Mesendoderm (in vitro differentiated cells): ENCODE measurements at regions not wholly inside any gene's neighbourhood (a gene's known extent, or its start where the extent isn't known, plus 50 kb on each side); places are given as distances from the start of the nearest gene placed in this dataset.
"Not testable (repeated sequence)": the region's sequence is repeated elsewhere in the genome, so short reads cannot be mapped to it uniquely, and the experiment has no call there.

Source experiments
- DNase-seq: peaks from one replicate; pipeline ENCODE4 v3.0.0; 2013
- H2AK5ac ChIP-seq: 2 replicates; pipeline ENCODE4 v1.6.1; 2013; ENCODE audit warnings: low read length, inconsistent platforms
- H2BK120ac ChIP-seq: 2 replicates; pipeline ENCODE4 v1.6.1; 2013; ENCODE audit warnings: low read depth, mild to moderate bottlenecking, low read length, moderate library complexity, mixed read lengths
- H2BK15ac ChIP-seq: replicated peaks from 2 replicates; pipeline ENCODE4 v1.6.1; 2013; ENCODE audit warnings: low read depth, mild to moderate bottlenecking, moderate library complexity
- H2BK5ac ChIP-seq: 2 replicates; pipeline ENCODE4 v1.6.1; 2013; ENCODE audit warnings: low read length, inconsistent platforms
- H3K18ac ChIP-seq: 2 replicates; pipeline ENCODE4 v1.6.1; 2013; ENCODE audit warnings: mild to moderate bottlenecking, low read length, mixed read lengths
- H3K23ac ChIP-seq: one replicate; pipeline ENCODE4 v1.6.1; 2013; ENCODE audit warnings: low read length
- H3K27ac ChIP-seq: 2 replicates; pipeline ENCODE4 v1.5.1; 2013; ENCODE audit warnings: low read depth, mild to moderate bottlenecking, inconsistent platforms, low read length, moderate library complexity
- H3K27me3 ChIP-seq: 2 replicates; pipeline ENCODE4 v1.6.1; 2013; ENCODE audit warnings: low read length, control low read depth, mild to moderate bottlenecking, inconsistent platforms; ENCODE audit not compliant: insufficient read depth, poor library complexity
- H3K36me3 ChIP-seq: 2 replicates; pipeline ENCODE4 v1.6.1; 2013; ENCODE audit warnings: low read length, inconsistent platforms; ENCODE audit not compliant: control insufficient read depth, insufficient read depth
- H3K4ac ChIP-seq: one replicate; pipeline ENCODE4 v1.6.1; 2013; ENCODE audit warnings: low read depth, mild to moderate bottlenecking, low read length, moderate library complexity
- H3K4me1 ChIP-seq: 2 replicates; pipeline ENCODE4 v1.6.1; 2013; ENCODE audit warnings: low read depth, low read length, inconsistent platforms; ENCODE audit not compliant: control insufficient read depth
- H3K4me2 ChIP-seq: 2 replicates; pipeline ENCODE4 v1.6.1; 2013; ENCODE audit warnings: low read length
- H3K4me3 ChIP-seq: 2 replicates; pipeline ENCODE4 v1.5.1; 2013; ENCODE audit warnings: mild to moderate bottlenecking, low read length
- H3K56ac ChIP-seq: one replicate; pipeline ENCODE4 v1.6.1; 2013; ENCODE audit warnings: low read length
- H3K79me1 ChIP-seq: 2 replicates; pipeline ENCODE4 v1.6.1; 2013; ENCODE audit warnings: low read length, inconsistent platforms
- H3K79me2 ChIP-seq: 2 replicates; pipeline ENCODE4 v1.6.1; 2013; ENCODE audit warnings: mild to moderate bottlenecking, low read length; ENCODE audit not compliant: control insufficient read depth, insufficient read depth
- H3K9ac ChIP-seq: 2 replicates; pipeline ENCODE4 v1.6.1; 2013; ENCODE audit warnings: low read length, inconsistent platforms
- H4K5ac ChIP-seq: one replicate; pipeline ENCODE4 v1.6.1; 2013; ENCODE audit warnings: low read length
- H4K8ac ChIP-seq: one replicate; pipeline ENCODE4 v1.6.1; 2013; ENCODE audit warnings: low read depth, mild to moderate bottlenecking, control low read depth, low read length, moderate library complexity
- WGBS: extraction: QIAGEN DNeasy Blood & Tissue Kit; methylation state at CpG from one replicate; pipeline ENCODE4 v1.1.7; 2013; ENCODE audit warnings: low lambda C conversion rate, missing lambda C conversion rate; ENCODE audit not compliant: insufficient coverage; ENCODE audit errors: extremely low coverage; 5-methylcytosine and 5-hydroxymethylcytosine counted together

DNA sequence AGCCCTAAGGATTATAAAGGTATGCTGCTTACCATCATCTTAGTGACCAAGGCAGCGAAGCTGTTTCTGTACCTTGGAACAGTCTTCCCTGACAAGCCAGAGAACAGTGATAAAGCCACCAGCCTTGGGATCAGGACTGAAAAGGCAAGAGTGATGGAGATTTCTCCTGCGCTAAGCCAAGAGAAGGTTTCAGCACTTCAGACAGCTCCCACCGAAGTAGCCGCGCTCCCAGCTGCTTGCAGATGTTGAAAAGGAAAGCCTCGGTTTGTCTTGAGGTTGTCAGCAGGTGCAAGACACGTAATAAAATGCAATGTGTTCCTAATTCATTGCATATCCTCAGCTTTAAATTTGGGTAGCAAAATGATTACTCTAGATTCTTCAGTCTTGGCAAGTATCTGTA lies 171.0 kb downstream of the ATP6V0E2 start:
- not testable (repeated sequence) for H3K4me1 ChIP-seq, H2BK5ac ChIP-seq, H3K23ac ChIP-seq, H3K18ac ChIP-seq, H3K36me3 ChIP-seq, H2BK15ac ChIP-seq, H3K27me3 ChIP-seq, H3K4ac ChIP-seq, H3K4me2 ChIP-seq, H3K79me1 ChIP-seq, H3K79me2 ChIP-seq, H2BK120ac ChIP-seq, H3K9ac ChIP-seq, H3K4me3 ChIP-seq, H3K56ac ChIP-seq, H3K27ac ChIP-seq, H2AK5ac ChIP-seq, H4K8ac ChIP-seq, H4K5ac ChIP-seq
- no CpG with 5 or more reads among the region's 7 CpGs for WGBS
- peak; percentile 73 for DNase-seq

DNA sequence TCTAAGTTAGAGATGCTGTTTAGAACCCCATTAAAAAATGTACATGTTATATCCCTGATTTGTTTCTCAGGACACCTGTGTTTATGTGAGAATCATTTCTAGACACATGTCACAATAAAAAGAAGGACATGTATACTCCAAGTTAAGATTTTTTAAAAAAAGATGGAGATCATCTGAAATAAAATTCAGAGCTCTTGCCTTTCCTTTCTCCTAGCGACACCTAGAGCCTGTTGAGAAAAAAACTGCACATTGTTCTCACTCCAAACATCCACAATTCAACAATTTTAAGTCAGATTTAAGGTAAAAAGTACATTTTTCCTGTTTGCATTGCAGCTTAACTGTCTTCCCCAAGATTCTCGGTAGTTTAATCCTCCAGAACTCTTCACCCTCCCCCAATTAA lies 171.8 kb downstream of the ATP6V0E2 start:
- H2BK5ac ChIP-seq, H2AK5ac ChIP-seq, H3K27ac ChIP-seq, H3K36me3 ChIP-seq, H3K4me2 ChIP-seq, H3K4me3 ChIP-seq, H3K27me3 ChIP-seq, H2BK120ac ChIP-seq, DNase-seq, H4K5ac ChIP-seq, H3K4ac ChIP-seq, H3K79me2 ChIP-seq, H3K23ac ChIP-seq, H3K18ac ChIP-seq, H2BK15ac ChIP-seq, H3K79me1 ChIP-seq, H4K8ac ChIP-seq, H3K4me1 ChIP-seq, H3K56ac ChIP-seq, H3K9ac ChIP-seq: not testable (repeated sequence)
- WGBS: no CpG with 5 or more reads among the region's 2 CpGs

DNA sequence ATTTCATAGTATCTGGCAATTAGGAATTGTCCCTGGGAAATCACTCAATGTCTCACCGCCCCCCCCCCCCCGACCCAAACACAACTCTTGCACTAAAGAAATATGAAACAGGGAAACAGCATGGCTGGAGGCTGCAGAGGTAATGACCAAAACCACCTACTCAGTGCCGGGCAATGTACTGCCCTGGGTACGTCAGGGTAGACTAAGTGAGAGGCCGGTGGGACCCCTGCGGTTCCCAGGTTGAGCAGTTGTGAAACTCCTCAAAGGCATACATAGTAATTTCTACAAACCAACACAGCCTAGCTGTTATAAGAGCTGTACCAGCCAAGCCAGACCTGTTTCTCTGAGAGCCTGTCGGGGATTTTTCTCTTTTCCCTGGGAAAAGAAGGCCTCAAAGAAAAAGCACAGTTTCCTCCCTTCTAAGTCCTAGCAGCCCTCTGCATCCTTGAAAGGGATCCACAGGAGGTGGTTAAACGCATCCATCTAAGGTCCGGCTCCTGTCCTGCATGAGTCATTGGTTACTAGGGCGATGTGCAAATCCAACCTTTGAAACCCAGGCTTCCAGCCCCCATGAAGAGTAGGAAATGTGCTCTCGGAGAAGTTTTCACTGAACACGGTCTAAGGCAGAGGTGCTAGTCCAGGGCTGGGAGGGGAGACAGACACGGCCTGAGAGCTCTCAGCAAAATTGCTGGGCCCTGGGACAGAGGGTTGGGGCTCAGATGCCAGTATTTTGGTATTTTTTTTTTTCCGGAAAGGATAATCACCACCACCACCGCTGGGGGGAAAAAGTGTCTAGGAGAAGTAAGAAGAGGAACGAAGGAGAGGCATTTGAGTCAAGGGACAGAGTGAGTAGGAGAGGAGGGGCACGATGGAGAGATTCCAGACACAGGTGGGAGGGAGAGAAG lies 172.8 kb downstream of the ATP6V0E2 start:
- not testable (repeated sequence) for H3K79me1 ChIP-seq, H3K4me2 ChIP-seq, H3K27ac ChIP-seq, H3K56ac ChIP-seq, H2AK5ac ChIP-seq, H2BK5ac ChIP-seq, H3K4ac ChIP-seq, H2BK120ac ChIP-seq, H3K36me3 ChIP-seq, H3K4me1 ChIP-seq, H4K8ac ChIP-seq, H3K18ac ChIP-seq, H3K23ac ChIP-seq, H3K4me3 ChIP-seq, H4K5ac ChIP-seq, H2BK15ac ChIP-seq, H3K9ac ChIP-seq, H3K79me2 ChIP-seq, H3K27me3 ChIP-seq
- WGBS: no CpG with 5 or more reads among the region's 17 CpGs
- peak; percentile 25 for DNase-seq

- not testable (repeated sequence) for H2BK15ac ChIP-seq, H3K4me1 ChIP-seq, H3K23ac ChIP-seq, H3K27me3 ChIP-seq, H3K4me3 ChIP-seq, H3K79me2 ChIP-seq, H2BK120ac ChIP-seq, H3K79me1 ChIP-seq, H2AK5ac ChIP-seq, H3K4ac ChIP-seq, H3K18ac ChIP-seq, H3K27ac ChIP-seq, H3K4me2 ChIP-seq, H3K9ac ChIP-seq, H3K56ac ChIP-seq, H2BK5ac ChIP-seq, H4K8ac ChIP-seq, H4K5ac ChIP-seq, H3K36me3 ChIP-seq
- no CpG with 5 or more reads among the region's 57 CpGs for WGBS
- peak; percentile 19 for DNase-seq
These were observed 173.6 kb downstream of the ATP6V0E2 start for GRCh38 chr7:150047329-150047728.

GRCh38 chr7:150047772-150048171 lies 174.0 kb downstream of the ATP6V0E2 start:
- no CpG with 5 or more reads among the region's 31 CpGs for WGBS
- not testable (repeated sequence) for H3K27me3 ChIP-seq, H3K4me3 ChIP-seq

More at GRCh38 chr7:150047772-150048171, 174.0 kb downstream of the ATP6V0E2 start:
- H3K4ac ChIP-seq, H4K5ac ChIP-seq, H3K56ac ChIP-seq, H3K79me2 ChIP-seq, H2BK5ac ChIP-seq, H3K9ac ChIP-seq, H2BK120ac ChIP-seq, H3K27ac ChIP-seq, H2AK5ac ChIP-seq, H2BK15ac ChIP-seq, H3K23ac ChIP-seq, H4K8ac ChIP-seq, H3K79me1 ChIP-seq, H3K36me3 ChIP-seq, H3K18ac ChIP-seq, H3K4me1 ChIP-seq: not testable (repeated sequence)
- peak; percentile 12 for DNase-seq
- H3K4me2 ChIP-seq: peak overlapping the region; percentile 15
